H1 (cell line): ENCODE measurements at regions not wholly inside any gene's neighbourhood (a gene's known extent, or its start where the extent isn't known, plus 50 kb on each side); places are given as distances from the start of the nearest gene placed in this dataset.

Source experiments
- CTCF ChIA-PET: fragments of 300-600 bp; sonication (Branson Sonifier 250); formaldehyde crosslinking; loops from one replicate; lab custom pipeline; 2021; ENCODE audit not compliant: partially characterized antibody; lab: Charles Lee
- POLR2A ChIA-PET: fragments of 300-600 bp; sonication (Branson Sonifier 250); formaldehyde crosslinking; loops from one replicate; lab custom pipeline; 2021; ENCODE audit warnings: inconsistent platforms; ENCODE audit not compliant: partially characterized antibody; lab: Charles Lee
- DNase-seq, 2 experiments: peaks; one replicate each; pipeline versions ENCODE4 v3.0.0 to v3.0.0-alpha.2; 2010 to 2022; ENCODE audit warnings: low spot score in 2 of 2, low read depth in 1 of 2, mixed read lengths in 1 of 2
- FAIRE-seq: peaks from 2 replicates; lab custom pipeline; 2011; peaks lifted over from hg19 to GRCh38; lab: Jason Lieb, UNC
- H2AFZ ChIP-seq: 2 replicates; pipeline ENCODE4 v1.8.1; 2012; ENCODE audit warnings: low read length, inconsistent platforms
- H2AK5ac ChIP-seq: 2 replicates; pipeline ENCODE4 v1.6.1; 2013; ENCODE audit warnings: low read depth, low read length
- H2BK120ac ChIP-seq: replicated peaks from 2 replicates; pipeline ENCODE3; 2013; ENCODE audit warnings: low read depth, low read length, inconsistent platforms
- H2BK12ac ChIP-seq: 2 replicates; pipeline ENCODE4 v1.6.1; 2013; ENCODE audit warnings: low read depth, low read length
- H2BK15ac ChIP-seq: 2 replicates; pipeline ENCODE4 v1.6.1; 2013; ENCODE audit warnings: low read length
- H2BK20ac ChIP-seq: 2 replicates; pipeline ENCODE4 v1.6.1; 2013; ENCODE audit warnings: low read length
- H2BK5ac ChIP-seq: 2 replicates; pipeline ENCODE4 v1.6.1; 2013; ENCODE audit warnings: low read depth, low read length
- H3K14ac ChIP-seq: 2 replicates; pipeline ENCODE4 v1.6.1; 2013; ENCODE audit warnings: inconsistent platforms; ENCODE audit not compliant: insufficient read length
- H3K18ac ChIP-seq: 2 replicates; pipeline ENCODE4 v1.6.1; 2013; ENCODE audit warnings: low read length; ENCODE audit errors: extremely low read depth
- H3K23ac ChIP-seq: 2 replicates; pipeline ENCODE4 v1.6.1; 2013; ENCODE audit warnings: inconsistent platforms; ENCODE audit not compliant: insufficient read length
- H3K23me2 ChIP-seq: 2 replicates; pipeline ENCODE4 v1.6.1; 2013; ENCODE audit warnings: low read depth, low read length
- H3K27ac ChIP-seq: 2 replicates; pipeline ENCODE4 v1.6.1; 2011; ENCODE audit warnings: low read depth, low read length, inconsistent platforms
- H3K27me3 ChIP-seq, 4 experiments: replicated peaks in 1 of 4; 1 replicate in 1 of 4; 2 replicates in 3 of 4; pipeline versions ENCODE4 v1.6.1 to v1.8.1; 2011 to 2013; ENCODE audit warnings: low read length in 3 of 4, mild to moderate bottlenecking in 3 of 4, inconsistent platforms in 2 of 4, mixed read lengths in 2 of 4, moderate library complexity in 1 of 4; ENCODE audit not compliant: control insufficient read depth in 3 of 4, insufficient read depth in 3 of 4; ENCODE audit errors: extremely low read depth in 1 of 4
- H3K36me3 ChIP-seq, 4 experiments: 2 replicates each; pipeline versions ENCODE4 v1.6.1 to v1.8.1; 2011 to 2013; ENCODE audit warnings: mild to moderate bottlenecking in 4 of 4, low read length in 3 of 4, moderate library complexity in 2 of 4, control low read depth in 1 of 4, inconsistent platforms in 1 of 4; ENCODE audit not compliant: insufficient read depth in 4 of 4, control insufficient read depth in 2 of 4
- H3K4ac ChIP-seq: replicated peaks from 2 replicates; pipeline ENCODE3; 2013; ENCODE audit warnings: low read length, low read depth, mixed read lengths, inconsistent platforms; ENCODE audit not compliant: insufficient read length
- H3K4me1 ChIP-seq, 4 experiments: replicated peaks in 1 of 4; 1 replicate in 1 of 4; 2 replicates in 3 of 4; pipeline versions ENCODE4 v1.6.1 to v1.8.1; 2011 to 2013; ENCODE audit warnings: low read length in 3 of 4, inconsistent platforms in 2 of 4, mixed read lengths in 1 of 4; ENCODE audit not compliant: insufficient read depth in 4 of 4, control insufficient read depth in 3 of 4
- H3K4me2 ChIP-seq, 2 experiments: 2 replicates each; pipeline versions ENCODE4 v1.6.1 to v1.8.1; 2011 to 2013; ENCODE audit warnings: low read depth in 2 of 2, low read length in 2 of 2, control low read depth in 1 of 2, inconsistent platforms in 1 of 2, mild to moderate bottlenecking in 1 of 2; ENCODE audit not compliant: insufficient read depth in 1 of 2
- H3K4me3 ChIP-seq, 4 experiments: fragments of 200-600, 300-600 bp in 1 of 4; sonication (generic), shearing (Covaris generic), sonication (Bioruptor Twin) in 1 of 4; 2 replicates each; pipeline versions ENCODE4 v1.5.1 to v1.8.1; 2011 to 2016; ENCODE audit warnings: low read length in 4 of 4, low read depth in 3 of 4, control low read depth in 2 of 4, inconsistent platforms in 2 of 4, mild to moderate bottlenecking in 2 of 4, mixed read lengths in 1 of 4, moderate library complexity in 1 of 4; ENCODE audit not compliant: insufficient read depth in 2 of 4; ENCODE audit errors: extremely low read depth in 1 of 4
- H3K56ac ChIP-seq: replicated peaks from 2 replicates; pipeline ENCODE3; 2013; ENCODE audit warnings: low read depth, mild to moderate bottlenecking, mixed read lengths, low read length, inconsistent platforms; ENCODE audit not compliant: insufficient read length
- H3K79me1 ChIP-seq: 2 replicates; pipeline ENCODE4 v1.6.1; 2013; ENCODE audit warnings: low read depth, low read length, control low read depth
- H3K79me2 ChIP-seq, 2 experiments: 2 replicates each; pipeline versions ENCODE4 v1.6.1 to v1.8.1; 2012 to 2013; ENCODE audit warnings: low read length in 2 of 2, mild to moderate bottlenecking in 2 of 2, inconsistent platforms in 1 of 2; ENCODE audit not compliant: insufficient read depth in 2 of 2, control insufficient read depth in 1 of 2
- H3K9ac ChIP-seq, 4 experiments: replicated peaks in 1 of 4; 1 replicate in 1 of 4; 2 replicates in 3 of 4; pipeline versions ENCODE4 v1.6.1 to v1.8.1; 2011 to 2013; ENCODE audit warnings: low read depth in 3 of 4, low read length in 3 of 4, control low read depth in 2 of 4, mild to moderate bottlenecking in 2 of 4, moderate library complexity in 2 of 4, inconsistent platforms in 1 of 4; ENCODE audit errors: extremely low read depth in 1 of 4
- H3K9me3 ChIP-seq, 2 experiments: 2 replicates each; pipeline versions ENCODE4 v1.6.1 to v1.8.1; 2012 to 2013; ENCODE audit warnings: mild to moderate bottlenecking in 2 of 2, moderate library complexity in 2 of 2, control low read depth in 1 of 2, inconsistent platforms in 1 of 2, low read depth in 1 of 2, low read length in 1 of 2, mixed read lengths in 1 of 2; ENCODE audit not compliant: insufficient read depth in 2 of 2
- H4K20me1 ChIP-seq, 2 experiments: replicated peaks in 1 of 2; 2 replicates each; pipeline versions ENCODE3 to v1.8.1; 2011 to 2013; ENCODE audit warnings: inconsistent platforms in 2 of 2, low read length in 2 of 2, mild to moderate bottlenecking in 1 of 2; ENCODE audit not compliant: insufficient read depth in 2 of 2, control insufficient read depth in 1 of 2
- H4K5ac ChIP-seq: 2 replicates; pipeline ENCODE4 v1.6.1; 2013; ENCODE audit warnings: low read length, low read depth, mixed read lengths, inconsistent platforms; ENCODE audit not compliant: insufficient read length
- H4K8ac ChIP-seq: 2 replicates; pipeline ENCODE4 v1.8.0; 2013; ENCODE audit warnings: mild to moderate bottlenecking, moderate library complexity, low read length, inconsistent platforms; ENCODE audit not compliant: insufficient read depth; ENCODE audit errors: extremely low read depth
- H4K91ac ChIP-seq: replicated peaks from 2 replicates; pipeline ENCODE3; 2013; ENCODE audit warnings: low read length, mixed read lengths, inconsistent platforms; ENCODE audit not compliant: insufficient read length
- ATF2 ChIP-seq: IDR thresholded peaks from 2 replicates; pipeline ENCODE4 v1.6.1; 2012; ENCODE audit warnings: low read length, inconsistent platforms
- CHD1 ChIP-seq: IDR thresholded peaks from 2 replicates; pipeline ENCODE4 v1.6.1; 2012; ENCODE audit warnings: low read depth, low read length, improper control_type of control experiment
- CREB1 ChIP-seq: IDR thresholded peaks from 2 replicates; pipeline ENCODE4 v1.6.1; 2012; ENCODE audit warnings: inconsistent platforms
- E2F6 ChIP-seq: IDR thresholded peaks from 2 replicates; pipeline ENCODE4 v1.6.1; 2012; ENCODE audit warnings: inconsistent platforms
- HDAC6 ChIP-seq: IDR thresholded peaks from one replicate; pipeline ENCODE4 v1.7.1; 2012; ENCODE audit warnings: low read depth, mild to moderate bottlenecking, inconsistent platforms, low read length, moderate library complexity
- NANOG ChIP-seq: IDR thresholded peaks from 2 replicates; pipeline ENCODE4 v1.6.1; 2011; ENCODE audit warnings: low read length, low read depth, mild to moderate bottlenecking, inconsistent platforms; ENCODE audit not compliant: insufficient read depth, poor library complexity, severe bottlenecking
- RFX5 ChIP-seq: IDR thresholded peaks from 2 replicates; pipeline ENCODE4 v1.6.1; 2011; ENCODE audit warnings: low read depth, low read length, improper control_type of control experiment, borderline replicate concordance
- RXRA ChIP-seq: IDR thresholded peaks from 2 replicates; pipeline ENCODE4 v1.6.1; 2011; ENCODE audit warnings: low read depth, mild to moderate bottlenecking, low read length, moderate library complexity; ENCODE audit not compliant: insufficient read depth
- SIX5 ChIP-seq: IDR thresholded peaks from 2 replicates; pipeline ENCODE4 v1.6.1; 2011; ENCODE audit warnings: mild to moderate bottlenecking, low read depth, low read length
- WGBS, 2 experiments: shearing (Covaris generic) in 1 of 2; methylation state at CpG; one replicate each; pipeline versions ENCODE4 v1.1.6 to v1.1.7; 2013 to 2015; ENCODE audit warnings: low lambda C conversion rate in 2 of 2, mixed read lengths in 2 of 2, inconsistent platforms in 1 of 2, low coverage in 1 of 2, missing lambda C conversion rate in 1 of 2; ENCODE audit not compliant: insufficient replicate concordance in 2 of 2, insufficient coverage in 1 of 2, insufficient read length in 1 of 2; ENCODE audit errors: extremely low coverage in 1 of 2, missing lambda C conversion rate in 1 of 2; 5-methylcytosine and 5-hydroxymethylcytosine counted together

GRCh38 chr10:125355657-125356056 lies 195.3 kb upstream of the CTBP2 start:
- Histone ChIP-seq H3K23ac (no peak overlapping the region), H3K9ac (no peak overlapping the region), H3K18ac (no peak overlapping the region), H3K9me3 (0 out of 4 replicates have a peak, but pooled peaks cover 0 to 2% of the 10 kb centered on the region in 2 experiments), H3K4me1 (no peaks in the 10 kb centered on the region), H2BK15ac (no peak overlapping the region), H2BK120ac (no peak overlapping the region), H2BK5ac (no peak overlapping the region), H3K4me3 (no peak overlapping the region), H3K14ac (no peak overlapping the region), H3K36me3 (no peaks in the 10 kb centered on the region), H4K5ac (no peak overlapping the region), H3K56ac (no peak overlapping the region), H2BK20ac (no peak overlapping the region), H2AK5ac (no peak overlapping the region), H4K91ac (no peak overlapping the region), H3K23me2 (no peaks in the 10 kb centered on the region), H3K27ac (no peak overlapping the region), H4K8ac (no peak overlapping the region), H3K4me2 (no peak overlapping the region), H3K4ac (no peak overlapping the region), H2BK12ac (no peak overlapping the region), H4K20me1 (no peaks in the 10 kb centered on the region), H2AFZ (no peak overlapping the region), H3K79me1 (no peaks in the 10 kb centered on the region), H3K79me2 (no peaks in the 10 kb centered on the region), H3K27me3 (no peaks in the 10 kb centered on the region)
- POLR2A ChIA-PET: no interaction called here
- FAIRE-seq (no peak), DNase-seq (no peak)
- CTCF ChIA-PET: interaction anchor here (2.5 to 6.1 kb wide), 2 partner anchors 12 to 15 kb away, joined by 7 to 27 read pairs; no protein-coding TSS in a partner anchor
- WGBS, 2 experiments: 90% methylated on average over 17 of the region's 17 CpGs; no CpG with 5 or more reads in 1 of the 2 experiments
- TF ChIP-seq SIX5 (no peak), E2F6 (no peak), RFX5 (no peak), NANOG (no peak), HDAC6 (no peak), ATF2 (no peak), CHD1 (no peak), CREB1 (no peak), RXRA (no peak)
